ENCODE measurements at regions not wholly inside any gene's neighbourhood (a gene's known extent, or its start where the extent isn't known, plus 50 kb on each side); places are given as distances from the start of the nearest gene placed in this dataset.
"Not testable (repeated sequence)": the region's sequence is repeated elsewhere in the genome, so short reads cannot be mapped to it uniquely, and the experiment has no call there.

DNA sequence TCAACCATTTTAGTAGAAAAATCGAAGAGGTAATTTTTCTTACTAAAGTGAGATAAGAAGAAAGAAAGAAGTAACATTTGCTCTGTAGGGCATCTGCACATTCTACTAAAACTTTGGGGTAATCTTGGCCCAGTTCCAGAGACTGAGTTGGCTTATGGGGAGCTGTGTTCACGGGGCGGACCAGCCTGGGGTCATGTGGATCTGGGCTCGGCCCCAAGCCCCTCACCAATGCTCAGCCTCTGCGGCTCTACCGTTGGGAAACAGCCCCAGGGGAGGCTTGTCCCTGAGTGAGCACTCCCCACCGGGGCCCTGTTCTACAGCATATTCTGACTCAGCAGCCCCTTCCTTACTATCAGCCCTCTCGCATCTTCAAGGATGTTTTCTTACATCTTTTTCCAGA, 132.3 kb downstream of the RTP5 start:
- no peak for DNase-seq (ENCODE audit: low read depth in 3 of 3, low spot score in 1 of 3)

DNA sequence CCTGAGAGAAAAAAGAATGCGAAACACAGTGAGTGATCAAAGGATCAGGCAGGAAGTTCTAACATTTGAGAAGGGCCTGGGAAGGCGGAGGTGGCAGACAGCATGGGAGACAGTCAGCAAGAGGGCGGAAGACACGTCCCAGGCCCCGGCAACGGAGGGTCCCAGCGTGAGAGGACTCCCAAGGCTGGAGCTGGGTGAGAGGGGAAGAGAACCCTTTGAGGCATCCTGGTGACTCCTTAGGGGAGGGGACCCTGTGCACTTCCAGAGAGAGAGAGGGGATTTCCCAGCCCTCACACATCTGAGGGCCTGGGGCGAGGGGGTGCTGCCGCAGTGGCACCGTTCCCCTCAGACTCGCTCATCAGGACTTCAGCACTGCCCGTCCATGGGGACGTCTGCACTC, 133.4 kb downstream of the RTP5 start:
- DNase-seq (ENCODE audit: low read depth in 3 of 3, low spot score in 1 of 3): peak in 1 of 3 donors; percentile 14

DNA sequence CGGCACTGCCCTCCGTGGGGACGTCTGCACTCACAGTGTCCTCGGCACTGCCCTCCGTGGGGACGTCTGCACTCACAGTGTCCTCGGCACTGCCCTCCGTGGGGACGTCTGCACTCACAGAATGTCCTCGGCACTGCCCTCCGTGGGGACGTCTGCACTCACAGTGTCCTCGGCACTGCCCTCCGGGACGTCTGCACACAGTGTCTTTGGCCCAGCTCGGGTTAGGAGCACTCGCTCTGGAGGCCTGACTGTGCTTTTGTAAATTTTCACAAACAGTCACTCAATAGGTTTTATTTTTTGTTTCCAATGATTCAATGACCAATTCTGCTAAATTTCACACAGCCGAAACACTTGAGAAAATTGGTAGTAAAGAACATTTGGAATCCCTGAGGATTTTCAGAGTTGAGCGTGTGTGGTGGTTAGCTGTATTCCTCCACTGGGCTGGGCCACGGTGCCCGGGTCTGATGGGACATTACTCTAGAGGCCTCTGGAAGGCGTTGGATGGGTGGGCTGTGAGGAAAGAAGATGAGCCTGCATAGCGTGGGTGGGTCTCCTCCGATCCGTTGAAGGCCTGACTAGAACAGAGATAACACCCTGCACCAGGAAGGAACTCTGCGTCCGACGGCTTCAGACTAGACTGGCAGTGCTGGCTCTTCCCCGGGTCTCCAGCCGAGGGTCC, 134.8 kb downstream of the RTP5 start:
- DNase-seq (ENCODE audit: low read depth in 3 of 3, low spot score in 1 of 3): no peak

DNA sequence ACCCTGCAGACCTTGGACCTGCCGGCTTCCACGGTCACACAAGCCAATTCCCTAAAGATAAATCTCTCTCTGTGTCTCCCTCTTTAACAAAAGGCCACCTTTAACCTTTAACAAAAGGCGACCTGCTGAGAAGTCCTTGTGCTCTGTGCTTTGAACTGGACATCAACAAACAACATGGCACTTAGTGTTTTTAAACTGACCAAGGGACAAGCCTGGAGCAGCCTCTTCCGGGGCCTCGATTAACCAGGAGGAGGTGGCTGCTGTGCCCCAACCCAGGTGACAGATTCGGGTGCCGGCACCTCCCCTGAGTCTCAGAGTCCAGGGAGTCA, 135.3 kb downstream of the RTP5 start:
- DNase-seq (ENCODE audit: low read depth in 3 of 3, low spot score in 1 of 3): no peak

DNA sequence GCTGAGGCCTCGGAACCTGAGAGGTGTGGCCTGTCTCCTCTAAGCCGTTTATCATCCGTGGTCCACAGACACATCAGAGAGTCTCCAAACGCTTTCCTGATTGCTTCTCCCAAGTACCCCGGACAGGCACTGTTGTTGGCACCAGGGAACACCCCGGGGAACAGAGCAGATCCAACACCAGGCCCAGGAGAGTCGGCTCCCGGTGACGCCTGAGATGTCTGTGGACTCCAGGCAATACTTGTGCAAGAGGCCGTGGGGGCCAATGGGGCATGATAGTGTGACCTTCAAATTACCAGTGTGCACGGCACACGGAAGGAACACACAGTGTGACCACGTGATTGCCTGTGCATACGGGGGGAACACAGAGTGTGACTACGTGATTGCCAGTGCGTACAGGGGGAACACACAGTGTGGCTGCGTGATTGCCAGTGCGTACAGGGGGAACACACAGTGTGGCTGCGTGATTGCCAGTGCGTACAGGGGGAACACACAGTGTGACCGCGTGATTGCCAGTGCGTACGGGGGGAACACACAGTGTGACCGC, 136.6 kb downstream of the RTP5 start:
- DNase-seq (ENCODE audit: low read depth in 3 of 3, low spot score in 1 of 3): not testable (repeated sequence)

DNA sequence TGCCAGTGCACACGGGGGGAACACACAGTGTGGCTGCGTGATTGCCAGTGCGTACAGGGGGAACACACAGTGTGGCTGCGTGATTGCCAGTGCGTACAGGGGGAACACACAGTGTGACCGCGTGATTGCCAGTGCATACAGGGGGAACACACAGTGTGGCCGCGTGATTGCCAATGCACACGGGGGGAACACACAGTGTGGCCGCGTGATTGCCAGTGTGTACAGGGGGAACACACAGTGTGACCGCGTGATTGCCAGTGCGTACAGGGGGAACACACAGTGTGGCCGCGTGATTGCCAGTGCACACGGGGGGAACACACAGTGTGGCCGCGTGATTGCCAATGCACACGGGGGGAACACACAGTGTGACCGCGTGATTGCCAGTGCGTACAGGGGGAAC, 139.4 kb downstream of the RTP5 start:
- DNase-seq (ENCODE audit: low read depth in 3 of 3, low spot score in 1 of 3): not testable (repeated sequence)

DNA sequence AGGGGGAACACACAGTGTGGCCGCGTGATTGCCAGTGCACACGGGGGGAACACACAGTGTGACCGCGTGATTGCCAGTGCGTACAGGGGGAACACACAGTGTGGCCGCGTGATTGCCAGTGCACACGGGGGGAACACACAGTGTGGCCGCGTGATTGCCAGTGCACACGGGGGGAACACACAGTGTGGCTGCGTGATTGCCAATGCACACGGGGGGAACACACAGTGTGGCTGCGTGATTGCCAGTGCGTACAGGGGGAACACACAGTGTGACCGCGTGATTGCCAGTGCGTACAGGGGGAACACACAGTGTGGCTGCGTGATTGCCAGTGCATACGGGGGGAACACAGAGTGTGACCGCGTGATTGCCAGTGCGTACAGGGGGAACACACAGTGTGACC, 140.3 kb downstream of the RTP5 start:
- not testable (repeated sequence) for DNase-seq (ENCODE audit: low read depth in 3 of 3, low spot score in 1 of 3)

DNA sequence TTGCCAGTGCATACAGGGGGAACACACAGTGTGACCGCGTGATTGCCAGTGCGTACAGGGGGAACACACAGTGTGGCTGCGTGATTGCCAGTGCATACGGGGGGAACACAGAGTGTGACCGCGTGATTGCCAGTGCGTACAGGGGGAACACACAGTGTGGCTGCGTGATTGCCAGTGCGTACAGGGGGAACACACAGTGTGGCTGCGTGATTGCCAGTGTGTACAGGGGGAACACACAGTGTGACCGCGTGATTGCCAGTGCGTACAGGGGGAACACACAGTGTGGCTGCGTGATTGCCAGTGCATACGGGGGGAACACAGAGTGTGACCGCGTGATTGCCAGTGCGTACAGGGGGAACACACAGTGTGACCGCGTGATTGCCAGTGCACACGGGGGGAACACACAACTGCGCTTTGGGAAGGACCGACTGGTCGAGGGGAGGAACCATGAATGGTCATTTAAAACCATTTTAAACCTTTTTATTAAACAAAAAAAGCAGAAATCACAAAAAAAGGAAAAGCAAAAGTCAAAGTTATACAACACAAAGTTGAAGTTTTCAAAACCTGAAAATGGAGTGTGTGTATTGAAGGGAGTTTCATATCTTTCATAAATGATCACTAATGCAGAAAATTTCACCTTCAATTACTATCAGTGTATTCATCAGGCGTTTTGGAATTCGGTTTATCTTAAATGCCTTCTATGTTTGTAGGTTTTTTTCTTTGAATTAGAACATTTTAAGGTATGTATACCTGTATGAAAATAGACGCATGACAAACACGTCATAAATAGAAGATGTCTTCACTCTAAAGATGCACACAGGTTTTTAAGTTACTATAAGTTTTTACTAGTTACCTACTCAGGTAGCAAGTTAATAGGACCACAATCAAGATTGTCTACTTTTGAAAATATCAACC, 141.0 kb downstream of the RTP5 start:
- DNase-seq (ENCODE audit: low read depth in 3 of 3, low spot score in 1 of 3): not testable (repeated sequence)

DNA sequence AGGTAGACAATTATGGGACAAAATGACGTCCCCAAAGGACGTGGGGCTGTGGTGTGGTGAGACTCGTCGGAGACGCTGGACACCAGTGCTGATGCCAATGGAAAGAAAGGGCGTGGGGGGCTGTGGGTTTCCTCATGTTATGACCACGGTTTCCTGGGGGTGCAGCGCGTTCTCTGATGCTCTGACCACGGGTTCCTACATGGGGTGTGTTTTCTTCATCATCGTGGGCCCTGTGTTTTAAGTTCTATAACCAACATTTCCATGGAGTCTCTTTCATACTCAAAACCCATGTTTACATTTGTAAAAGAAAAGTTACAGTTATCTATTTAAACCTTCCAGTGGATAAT, 141.6 kb downstream of the RTP5 start:
- no peak for DNase-seq (ENCODE audit: low read depth in 3 of 3, low spot score in 1 of 3)

DNA sequence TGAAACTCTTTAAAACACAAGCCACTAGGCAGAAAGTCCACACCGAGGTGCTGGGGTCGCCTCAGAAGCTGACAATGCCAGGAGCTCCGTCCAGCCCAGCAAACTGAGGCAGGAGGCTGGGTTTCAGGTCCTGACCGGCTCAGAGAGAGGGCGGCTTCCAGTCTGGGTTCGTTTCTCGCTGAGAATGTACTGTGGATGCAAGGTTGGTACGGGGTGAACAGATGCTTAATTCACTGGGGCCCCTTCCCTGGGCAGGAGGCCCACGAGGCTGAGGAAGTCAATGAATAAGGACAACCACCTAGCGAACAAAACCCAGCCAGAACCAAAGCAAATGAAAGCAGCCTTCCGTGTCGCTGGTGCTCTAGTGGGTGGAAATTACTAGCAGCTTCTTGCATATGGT, 142.0 kb downstream of the RTP5 start:
- DNase-seq (ENCODE audit: low read depth in 3 of 3, low spot score in 1 of 3): no peak

DNA sequence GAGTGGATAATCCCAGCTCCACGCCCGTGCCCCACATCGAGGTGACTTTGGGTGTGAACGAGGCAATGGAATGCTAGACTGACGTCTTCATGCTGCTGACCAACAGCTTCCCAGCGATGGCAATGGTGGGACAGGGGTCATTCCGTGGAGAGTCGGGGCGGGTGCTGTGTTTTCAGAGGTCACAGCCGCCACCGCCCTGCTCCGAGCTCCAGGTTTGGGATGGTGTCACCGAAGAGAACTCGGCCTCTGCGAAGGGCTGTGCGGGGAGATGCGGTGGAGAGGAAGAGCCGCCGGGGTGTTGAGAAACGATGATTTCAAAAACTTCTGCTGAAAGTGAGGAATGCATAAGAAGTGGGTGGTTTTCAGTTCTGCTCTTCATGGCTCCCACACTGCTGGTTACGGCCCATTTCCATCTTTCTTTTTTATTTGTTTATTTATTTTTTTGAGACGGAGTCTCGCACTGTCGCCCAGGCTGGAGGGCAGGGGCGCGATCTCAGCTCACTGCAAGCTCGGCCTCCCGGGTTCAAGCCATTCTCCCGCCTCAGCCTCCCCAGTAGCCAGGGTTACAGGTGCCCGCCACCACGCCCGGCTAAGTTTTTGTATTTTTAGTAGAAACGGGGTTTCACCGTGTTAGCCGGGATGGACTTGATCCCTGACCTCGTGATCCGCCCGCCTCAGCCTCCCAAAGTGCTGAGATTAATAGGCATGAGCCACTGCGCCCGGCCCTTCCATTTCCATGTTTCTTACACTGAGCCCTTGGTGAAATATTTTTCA, 142.6 kb downstream of the RTP5 start:
- DNase-seq (ENCODE audit: low read depth in 3 of 3, low spot score in 1 of 3): no peak

DNA sequence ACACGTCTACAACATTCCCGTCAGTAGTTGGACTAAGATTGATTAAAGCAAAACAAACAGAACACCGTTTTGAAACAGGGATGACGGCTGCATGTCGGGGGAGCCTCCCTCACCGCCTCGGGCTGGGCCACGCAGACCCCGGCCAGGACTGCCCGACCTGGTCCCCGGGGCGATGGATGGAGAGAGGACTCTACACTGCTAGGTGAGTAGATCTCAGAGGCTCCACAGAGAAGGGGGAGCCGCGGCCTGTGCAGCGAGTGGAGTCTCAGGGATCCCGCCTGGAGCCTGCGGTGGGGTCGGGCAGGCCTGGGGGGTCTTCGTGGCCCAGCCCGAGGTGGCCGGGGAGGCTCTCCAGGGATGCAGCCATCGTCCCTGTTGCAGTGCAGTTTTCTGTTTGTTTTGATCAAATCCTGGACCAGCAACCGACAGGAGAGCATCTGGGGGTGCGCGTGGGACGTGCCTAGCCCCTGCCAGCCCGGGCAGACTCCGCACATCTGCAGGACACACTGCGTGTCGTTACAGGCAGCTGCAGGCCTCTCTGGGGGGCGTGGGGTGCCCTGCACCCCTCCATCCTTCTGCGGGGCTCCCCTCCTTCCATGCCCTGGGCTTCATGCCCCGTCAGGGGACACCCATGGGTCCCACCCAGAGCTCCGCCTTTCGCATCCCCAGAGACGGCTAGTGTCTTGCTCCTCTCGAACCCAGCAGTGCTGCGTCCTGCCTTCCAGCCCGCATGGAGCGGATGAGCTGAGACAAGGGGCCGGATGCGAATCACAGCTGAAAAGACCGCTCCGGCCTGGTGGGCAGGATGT, 143.6 kb downstream of the RTP5 start:
- DNase-seq (ENCODE audit: low read depth in 3 of 3, low spot score in 1 of 3): no peak

DNA sequence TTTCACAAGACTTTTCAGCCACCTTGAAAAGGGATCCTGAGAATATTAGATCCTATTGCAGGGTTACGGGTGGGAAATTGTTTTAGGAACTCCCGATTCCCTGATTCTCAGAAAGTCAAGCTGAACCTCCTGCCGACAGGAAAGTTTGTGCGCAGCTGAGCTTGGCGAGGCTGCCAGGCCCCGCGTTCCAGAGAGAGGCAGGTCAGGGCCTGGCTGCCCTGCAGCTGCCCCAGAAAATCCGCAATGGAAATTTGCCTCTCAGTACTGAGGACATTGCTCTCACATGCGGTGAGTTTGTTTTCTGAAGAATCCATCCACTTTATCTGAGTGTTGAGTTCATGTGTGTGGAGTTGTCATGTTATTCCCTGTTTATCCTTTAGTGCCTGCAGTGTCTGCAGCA, 144.2 kb downstream of the RTP5 start:
- DNase-seq (ENCODE audit: low read depth in 3 of 3, low spot score in 1 of 3): no peak

DNA sequence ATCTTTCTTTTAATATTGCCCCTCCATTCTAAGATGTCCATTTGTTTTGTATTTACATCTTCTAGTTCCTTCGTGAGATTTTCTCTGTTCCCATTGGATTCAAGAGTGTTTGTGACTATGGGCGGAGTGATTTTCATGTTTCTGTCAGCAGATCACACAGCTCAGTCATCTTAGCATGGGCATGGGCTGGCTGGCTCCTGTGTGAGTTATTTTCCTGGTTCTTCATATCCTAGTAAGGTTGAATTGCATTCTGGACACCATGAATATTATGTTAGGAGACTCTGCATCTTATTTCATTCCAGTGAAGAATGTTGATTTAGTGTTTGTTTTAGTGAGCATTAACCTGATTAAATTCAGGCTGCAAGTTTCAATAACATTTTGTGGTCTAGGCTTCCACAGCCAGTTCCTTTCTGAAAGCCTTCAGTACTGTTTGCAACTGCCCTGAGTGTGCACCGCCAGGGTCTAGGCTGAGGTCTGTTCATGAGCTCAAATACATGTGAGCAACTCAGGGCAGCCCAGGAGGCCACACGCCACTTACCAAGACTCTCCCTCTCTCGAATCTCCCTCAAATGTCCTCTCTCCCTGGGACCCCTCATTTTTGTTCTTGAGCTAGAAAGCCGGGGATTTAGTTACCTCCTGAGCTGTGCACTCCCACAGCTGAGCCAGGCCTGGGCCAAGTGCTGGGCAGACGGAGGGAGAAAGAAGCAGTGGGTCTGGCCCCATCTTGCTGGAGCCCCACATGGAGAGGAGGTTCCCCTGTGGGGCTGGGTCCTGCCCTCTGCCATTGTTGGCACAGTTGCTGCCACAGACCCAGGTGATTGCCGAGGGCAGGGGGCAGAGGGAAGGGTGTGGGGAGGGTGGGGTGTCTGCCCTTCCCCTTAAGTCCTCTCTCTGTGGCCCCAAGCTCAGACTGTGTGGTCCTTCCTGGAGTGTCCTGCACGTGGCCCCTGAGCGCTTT, 145.9 kb downstream of the RTP5 start:
- no peak for DNase-seq (ENCODE audit: low read depth in 3 of 3, low spot score in 1 of 3)

DNA sequence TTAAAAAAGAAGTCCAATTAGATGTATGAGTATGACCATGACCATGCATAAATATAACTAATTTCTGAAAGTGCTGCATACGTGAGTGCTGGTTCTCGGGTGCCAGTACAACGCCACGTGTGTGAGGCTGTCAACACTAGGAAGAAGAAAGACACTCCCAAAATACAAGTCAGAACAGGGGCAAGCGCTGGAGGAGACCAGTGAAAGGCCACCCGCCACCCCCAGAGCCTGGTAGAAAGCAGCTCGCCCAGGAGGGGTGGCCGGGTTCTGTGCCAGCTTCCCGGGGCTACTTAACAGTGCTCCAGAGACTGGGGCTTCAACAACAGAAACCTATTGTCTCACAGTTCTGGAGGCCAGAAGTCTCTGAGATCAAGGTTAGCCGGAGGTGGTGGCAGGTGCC, 147.6 kb downstream of the RTP5 start:
- no peak for DNase-seq (ENCODE audit: low read depth in 3 of 3, low spot score in 1 of 3)

DNA sequence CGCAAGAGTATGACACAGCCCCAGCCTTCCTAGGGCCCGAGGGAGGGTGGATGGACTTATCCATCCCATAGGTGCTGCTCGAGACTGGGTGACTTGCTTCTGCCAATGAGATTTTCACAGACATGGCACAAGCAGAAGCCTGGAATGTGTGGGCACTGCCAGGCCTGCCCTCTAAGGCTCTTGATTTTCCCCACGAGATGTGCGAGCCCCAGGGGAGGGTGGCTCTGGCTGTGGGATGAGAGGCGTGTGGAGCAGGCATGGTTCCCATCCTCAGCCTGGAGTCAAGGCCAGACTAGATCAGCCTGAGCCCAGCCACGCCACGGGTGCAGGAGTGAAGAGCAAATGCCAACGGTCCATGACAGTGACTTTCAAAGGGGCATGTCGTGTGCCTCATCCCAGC, 148.9 kb downstream of the RTP5 start:
- not testable (repeated sequence) for DNase-seq (ENCODE audit: low read depth in 3 of 3, low spot score in 1 of 3)

DNA sequence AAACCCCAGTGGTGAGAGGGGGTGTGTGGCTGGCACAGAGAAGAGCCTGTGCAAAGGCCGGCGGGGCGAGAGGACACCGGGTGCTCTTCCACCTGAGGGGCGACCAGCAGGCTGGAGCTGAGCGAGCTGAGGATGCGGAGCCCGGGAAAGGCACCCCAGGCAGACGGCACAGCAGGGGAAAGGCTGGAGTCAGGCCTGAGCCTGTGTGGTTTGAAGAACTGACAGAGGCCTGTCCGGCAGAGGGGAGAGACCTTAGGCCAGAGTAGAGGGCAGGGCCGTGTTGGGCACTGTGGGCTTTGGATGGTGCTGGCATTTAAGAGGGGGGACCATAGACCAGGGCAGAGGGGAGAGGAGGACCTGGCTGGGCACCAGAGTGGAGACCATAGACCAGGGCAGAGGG, 149.8 kb downstream of the RTP5 start:
- DNase-seq (ENCODE audit: low read depth in 3 of 3, low spot score in 1 of 3): no peak

DNA sequence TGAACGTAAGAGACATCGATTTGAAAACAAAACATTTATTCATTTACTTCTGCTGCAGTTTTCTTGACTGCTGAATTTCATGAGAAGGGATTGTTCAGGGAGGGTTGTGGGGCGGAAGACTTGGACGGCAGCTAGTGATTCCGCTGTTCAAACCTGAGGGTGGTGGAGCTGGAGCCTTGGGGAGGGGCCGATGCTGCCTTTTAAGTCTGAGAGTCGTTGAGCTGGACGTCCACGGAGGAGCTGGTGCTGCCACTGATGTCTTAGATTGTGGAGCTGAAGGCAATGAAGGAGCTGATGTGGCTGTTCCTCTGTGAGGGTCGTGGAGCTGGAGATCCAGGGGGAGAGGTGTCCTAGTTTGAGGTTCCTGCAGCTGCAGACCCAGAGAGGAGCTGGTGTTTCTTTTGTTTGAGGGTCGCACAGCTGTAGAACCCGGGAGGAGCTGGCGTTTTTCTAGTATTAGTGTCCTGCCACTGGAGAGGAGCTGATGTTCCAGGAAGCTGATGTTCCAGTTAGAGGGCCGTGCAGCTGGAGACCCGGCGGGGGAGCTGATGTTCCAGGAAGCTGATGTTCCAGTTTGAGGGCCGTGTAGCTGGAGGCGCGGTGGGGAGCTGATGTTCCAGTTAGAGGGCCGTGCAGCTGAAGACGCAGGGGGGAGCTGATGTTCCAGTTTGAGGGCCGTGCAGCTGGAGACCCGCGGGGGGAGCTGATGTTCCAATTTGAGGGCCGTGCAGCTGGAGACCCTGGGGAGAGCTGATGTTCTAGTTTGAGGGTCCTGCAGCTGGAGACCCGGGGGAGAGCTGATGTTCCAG, 150.9 kb downstream of the RTP5 start:
- DNase-seq (ENCODE audit: low read depth in 3 of 3, low spot score in 1 of 3): no peak
